Glutamatergic neuron (in vitro differentiated cells): ENCODE measurements at regions not wholly inside any gene's neighbourhood (a gene's known extent, or its start where the extent isn't known, plus 50 kb on each side); places are given as distances from the start of the nearest gene placed in this dataset.

Experiments
- DNase-seq: peaks from one replicate; pipeline ENCODE4 v3.0.0; 2022
- H3K27ac Mint-ChIP-seq: one replicate; pipeline ENCODE4 v1.8.0; 2020; ENCODE audit warnings: mild to moderate bottlenecking, mixed read lengths, inconsistent platforms; ENCODE audit not compliant: unreplicated experiment
- H3K27me3 Mint-ChIP-seq: one replicate; pipeline ENCODE4 v1.8.0; 2020; ENCODE audit warnings: mild to moderate bottlenecking, moderate library complexity, mixed read lengths, inconsistent platforms; ENCODE audit not compliant: unreplicated experiment
- H3K36me3 Mint-ChIP-seq: one replicate; pipeline ENCODE4 v1.8.0; 2020; ENCODE audit warnings: mild to moderate bottlenecking, mixed read lengths, inconsistent platforms; ENCODE audit not compliant: unreplicated experiment
- H3K4me1 Mint-ChIP-seq: one replicate; pipeline ENCODE4 v1.8.0; 2020; ENCODE audit warnings: mild to moderate bottlenecking, low read depth, mixed read lengths, inconsistent platforms; ENCODE audit not compliant: unreplicated experiment
- H3K4me3 Mint-ChIP-seq: one replicate; pipeline ENCODE4 v1.8.0; 2020; ENCODE audit warnings: mild to moderate bottlenecking, mixed read lengths, inconsistent platforms; ENCODE audit not compliant: unreplicated experiment
- H3K9me3 Mint-ChIP-seq: one replicate; pipeline ENCODE4 v1.8.0; 2020; ENCODE audit warnings: mild to moderate bottlenecking, moderate library complexity, mixed read lengths, inconsistent platforms; ENCODE audit not compliant: unreplicated experiment
- CTCF ChIP-seq: fragments of 200-600 bp; sonication (generic); IDR thresholded peaks from one replicate; pipeline ENCODE4 v1.5.0; 2021; ENCODE audit not compliant: partially characterized antibody, unreplicated experiment

- Mint-ChIP-seq H3K4me1 (no peaks in the 10 kb centered on the region), H3K27ac (no peak overlapping the region), H3K4me3 (no peak overlapping the region), H3K36me3 (no peaks in the 10 kb centered on the region), H3K9me3 (peaks cover 2% of the 10 kb centered on the region), H3K27me3 (no peaks in the 10 kb centered on the region)
- TF ChIP-seq CTCF = no peak
- DNase-seq = no peak
These were observed 939.9 kb upstream of the CDH9 start for GRCh38 chr5:27978322-27978721.

- no peak for TF ChIP-seq CTCF
- Mint-ChIP-seq H3K27me3 (no peaks in the 10 kb centered on the region), H3K4me3 (no peak overlapping the region), H3K4me1 (no peaks in the 10 kb centered on the region), H3K36me3 (peaks cover 11% of the 10 kb centered on the region), H3K27ac (no peak overlapping the region), H3K9me3 (peaks cover 10% of the 10 kb centered on the region)
- DNase-seq = no peak
These were observed 930.8 kb upstream of the CDH9 start for GRCh38 chr5:27969157-27969556.

GRCh38 chr5:27963050-27963783 lies 924.8 kb upstream of the CDH9 start:
- H3K4me1 Mint-ChIP-seq = no peaks in the 10 kb centered on the region
- peaks cover 11% of the 10 kb centered on the region for H3K36me3 Mint-ChIP-seq
- TF ChIP-seq CTCF = no peak
- H3K27me3 Mint-ChIP-seq = no peaks in the 10 kb centered on the region
- H3K9me3 Mint-ChIP-seq = peaks cover 10% of the 10 kb centered on the region
- no peak for DNase-seq
- H3K27ac Mint-ChIP-seq = no peak overlapping the region
- no peak overlapping the region for H3K4me3 Mint-ChIP-seq

GRCh38 chr5:27962198-27962597 lies 923.8 kb upstream of the CDH9 start:
- no peak overlapping the region for H3K27ac Mint-ChIP-seq
- no peaks in the 10 kb centered on the region for H3K4me1 Mint-ChIP-seq
- H3K9me3 Mint-ChIP-seq = peaks cover 10% of the 10 kb centered on the region
- peaks cover 11% of the 10 kb centered on the region for H3K36me3 Mint-ChIP-seq
- TF ChIP-seq CTCF = no peak
- no peak for DNase-seq
- H3K4me3 Mint-ChIP-seq = no peak overlapping the region
- H3K27me3 Mint-ChIP-seq = no peaks in the 10 kb centered on the region

- no peaks in the 10 kb centered on the region for H3K9me3 Mint-ChIP-seq
- DNase-seq = no peak
- H3K4me1 Mint-ChIP-seq = no peaks in the 10 kb centered on the region
- no peak overlapping the region for H3K27ac Mint-ChIP-seq
- H3K4me3 Mint-ChIP-seq = no peak overlapping the region
- no peak for TF ChIP-seq CTCF
- no peaks in the 10 kb centered on the region for H3K36me3 Mint-ChIP-seq
- no peaks in the 10 kb centered on the region for H3K27me3 Mint-ChIP-seq
These were observed 908.7 kb upstream of the CDH9 start for GRCh38 chr5:27947088-27947487.
